Ureter (tissue), 1 donor: ENCODE measurements at regions not wholly inside any gene's neighbourhood (a gene's known extent, or its start where the extent isn't known, plus 50 kb on each side); places are given as distances from the start of the nearest gene placed in this dataset.

Source experiments
- DNase-seq: peaks from one replicate; pipeline ENCODE4 v3.0.0-alpha.2; 2020; ENCODE audit warnings: low spot score
- donor health status: DM: yes; HTN: yes; CAD: no.

GRCh38 chr5:174589011-174589410 lies 135.4 kb upstream of the MSX2 start:
- DNase-seq, result no peak

GRCh38 chr5:174589599-174589998 lies 134.8 kb upstream of the MSX2 start:
- no peak for DNase-seq

DNA sequence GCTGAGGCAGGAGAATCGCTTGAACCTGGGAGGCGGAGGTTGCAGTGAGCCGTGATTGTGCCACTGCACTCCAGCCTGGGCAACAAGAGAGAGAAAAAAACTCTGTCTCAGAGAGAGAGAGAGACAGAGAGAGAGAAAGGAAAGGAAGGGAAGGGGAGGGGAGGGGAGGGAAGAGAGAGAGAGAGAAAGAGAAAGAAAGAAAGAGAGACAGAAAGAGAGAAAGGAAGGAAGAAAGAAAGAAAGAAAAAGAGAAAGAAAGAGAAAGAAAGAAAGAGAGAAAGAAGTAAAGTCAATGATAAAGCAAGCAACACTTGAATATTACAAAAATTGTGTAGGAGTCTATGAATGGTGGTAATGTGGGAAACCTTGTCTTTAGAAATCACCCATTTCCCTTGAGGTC lies 133.6 kb upstream of the MSX2 start:
- no peak for DNase-seq

DNA sequence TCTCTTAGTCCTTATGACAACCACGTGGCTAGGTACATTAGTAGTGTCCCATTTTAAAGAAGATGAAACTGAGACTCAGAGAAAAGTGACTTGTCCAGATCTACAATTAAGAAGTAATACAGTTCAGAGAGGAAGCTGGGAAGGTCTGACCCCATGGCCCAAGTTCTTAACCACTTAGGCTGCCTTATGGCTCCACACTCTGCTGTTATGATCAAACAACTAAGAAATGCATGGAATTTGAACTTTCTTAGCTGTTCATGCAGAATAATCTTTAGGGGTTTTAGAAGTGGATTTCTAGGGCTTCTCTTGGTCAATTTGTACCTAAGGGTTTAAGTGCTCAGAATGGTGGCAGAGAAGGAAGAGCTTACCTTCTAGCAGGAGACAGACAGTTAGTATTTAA lies 128.0 kb upstream of the MSX2 start:
- no peak for DNase-seq

DNA sequence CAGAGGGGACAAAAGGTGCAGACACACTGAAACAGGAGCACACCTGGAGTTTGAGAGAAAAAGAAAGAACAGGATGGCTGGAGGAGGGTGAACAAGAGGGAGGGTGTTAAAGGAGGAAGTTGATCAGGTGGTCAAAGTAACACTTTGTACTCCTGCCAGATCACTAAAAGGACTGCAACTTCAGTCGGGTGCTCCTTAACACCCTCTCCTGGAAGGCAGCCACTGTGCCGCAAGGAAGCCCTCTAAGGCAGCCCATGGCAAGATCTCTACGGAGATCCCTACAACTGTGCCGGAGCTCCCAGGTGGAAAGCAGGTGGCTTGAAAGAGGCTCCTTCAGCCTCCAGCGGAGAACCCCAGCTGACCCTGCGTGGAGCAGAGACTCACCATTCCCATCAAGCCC lies 124.4 kb upstream of the MSX2 start:
- no peak for DNase-seq

DNA sequence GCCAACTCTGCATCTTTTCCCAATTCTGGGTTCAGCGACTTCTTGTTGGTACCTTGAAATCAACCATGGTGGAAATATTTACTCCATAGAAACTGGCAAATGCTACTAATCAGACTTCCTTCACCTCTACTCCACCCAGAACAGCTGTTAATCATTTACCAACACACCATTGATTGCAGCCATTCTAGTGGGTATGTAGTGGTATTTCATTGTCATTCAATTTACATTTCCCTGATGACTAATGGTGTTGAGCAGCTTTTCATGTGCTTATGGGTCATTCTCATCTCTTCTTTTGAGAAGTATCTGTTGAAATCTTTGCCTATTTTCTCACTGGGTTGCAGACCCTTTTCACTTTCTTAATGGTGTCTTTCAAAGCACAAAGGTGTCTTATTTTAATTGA lies 122.4 kb upstream of the MSX2 start:
- no peak for DNase-seq

- DNase-seq, result no peak
Observed at GRCh38 chr5:174606153-174606552, 118.2 kb upstream of the MSX2 start.

DNA sequence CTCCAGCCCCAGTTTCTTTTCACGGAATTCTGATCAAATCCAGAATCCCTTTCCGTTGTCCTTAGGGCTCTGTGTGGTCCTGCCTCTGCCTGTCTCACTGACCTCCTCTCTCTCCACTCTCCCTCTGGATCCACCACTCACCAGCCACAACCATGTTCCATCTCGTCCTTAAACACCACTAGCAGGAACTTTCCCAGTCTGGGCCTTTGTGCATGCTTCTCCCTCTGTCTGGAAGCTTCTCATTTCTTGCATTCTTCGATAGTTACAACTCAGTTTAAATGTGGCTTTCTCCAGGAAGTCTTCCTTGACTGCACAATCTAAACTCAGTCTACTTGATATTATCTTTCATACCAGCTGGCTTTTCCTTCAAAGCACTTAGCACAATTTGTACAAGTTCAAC lies 117.7 kb upstream of the MSX2 start:
- no peak for DNase-seq

DNA sequence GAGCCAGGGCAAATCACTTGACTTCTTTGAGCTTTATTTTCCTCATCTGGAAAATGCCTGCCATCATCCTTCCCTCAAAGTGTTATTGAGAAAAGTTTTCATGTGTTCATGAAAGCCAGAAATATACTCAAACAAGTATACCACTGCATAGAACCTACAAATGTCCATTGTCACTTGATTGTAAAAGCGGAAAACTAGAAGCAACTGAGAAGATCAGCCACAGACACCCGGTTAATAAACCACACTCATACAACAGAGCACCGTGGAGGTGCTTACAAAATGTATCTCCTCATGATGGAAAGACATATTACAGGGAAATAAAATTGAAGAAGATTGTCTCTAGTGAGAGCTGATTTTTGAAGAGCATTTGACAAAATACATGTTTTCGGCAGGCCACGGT lies 117.2 kb upstream of the MSX2 start:
- no peak for DNase-seq

GRCh38 chr5:174607916-174608315 lies 116.5 kb upstream of the MSX2 start:
- DNase-seq, result no peak

GRCh38 chr5:174608631-174609097 lies 115.7 kb upstream of the MSX2 start:
- peak; percentile 91 for DNase-seq

DNA sequence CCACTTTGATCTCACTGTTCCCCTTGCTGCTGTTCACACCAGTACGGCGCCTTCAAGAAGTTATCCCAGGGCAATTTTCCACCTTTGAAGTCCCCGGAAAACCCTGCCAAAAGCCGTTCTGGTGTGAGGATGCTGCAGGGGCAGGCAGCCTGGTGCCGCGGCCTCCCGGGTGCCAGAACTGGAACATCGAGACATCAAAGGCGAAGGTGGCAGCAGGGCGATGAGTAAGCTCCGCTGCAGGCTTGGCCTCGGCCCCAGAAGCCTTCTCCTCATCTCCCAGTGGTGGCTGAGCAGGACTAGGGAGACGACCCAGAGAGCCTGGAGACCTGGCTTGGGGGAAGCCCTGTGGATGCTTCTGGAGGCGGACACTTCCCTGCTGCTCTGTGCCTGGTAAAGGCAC lies 115.3 kb upstream of the MSX2 start:
- peak; percentile 69 for DNase-seq

DNA sequence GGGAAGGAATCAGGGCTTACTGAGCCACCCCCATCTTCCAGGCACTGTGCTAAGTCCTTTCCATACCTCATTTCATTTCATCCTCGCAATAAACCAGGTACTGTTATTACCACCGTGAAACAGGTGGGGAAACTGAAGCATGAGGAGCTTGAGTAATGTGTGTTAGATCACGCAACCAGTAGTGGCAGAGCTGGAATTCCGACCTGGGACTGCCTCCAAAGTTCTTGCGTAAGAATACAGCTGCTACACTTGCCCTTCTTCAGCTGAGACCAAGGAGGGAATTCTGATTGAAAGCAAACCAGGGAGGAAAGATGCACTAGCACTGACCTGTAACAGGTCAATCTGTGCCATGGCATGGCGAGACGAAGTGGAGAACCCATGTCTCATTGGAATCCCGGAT lies 113.4 kb upstream of the MSX2 start:
- peak; percentile 56 for DNase-seq

- DNase-seq, result no peak
Observed at GRCh38 chr5:174612686-174613085, 111.7 kb upstream of the MSX2 start.

GRCh38 chr5:174614500-174615135 lies 109.8 kb upstream of the MSX2 start:
- DNase-seq, result no peak

DNA sequence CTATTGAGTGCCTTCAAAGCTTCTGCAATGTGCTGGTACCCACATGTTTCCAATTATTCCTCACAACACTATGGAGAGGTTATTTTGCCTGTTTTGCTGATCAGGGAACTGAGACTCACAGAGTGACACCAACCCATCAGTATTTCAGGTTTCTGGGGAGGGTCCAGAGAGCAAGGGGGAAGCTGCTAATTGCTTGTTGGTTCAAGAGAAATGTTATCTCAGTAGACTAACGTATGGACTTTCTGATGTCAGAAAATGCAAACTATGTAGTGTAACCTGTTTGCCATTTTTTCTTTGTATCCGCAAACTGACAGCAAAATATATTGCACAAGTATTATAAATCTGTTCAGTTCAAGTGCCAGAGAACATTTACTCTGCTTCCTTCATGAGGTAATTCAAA lies 108.3 kb upstream of the MSX2 start:
- no peak for DNase-seq

- DNase-seq, result no peak
Observed at GRCh38 chr5:174617285-174617684, 107.1 kb upstream of the MSX2 start.

- peak; percentile 65 for DNase-seq
Observed at GRCh38 chr5:174617910-174618309, 106.5 kb upstream of the MSX2 start.

DNA sequence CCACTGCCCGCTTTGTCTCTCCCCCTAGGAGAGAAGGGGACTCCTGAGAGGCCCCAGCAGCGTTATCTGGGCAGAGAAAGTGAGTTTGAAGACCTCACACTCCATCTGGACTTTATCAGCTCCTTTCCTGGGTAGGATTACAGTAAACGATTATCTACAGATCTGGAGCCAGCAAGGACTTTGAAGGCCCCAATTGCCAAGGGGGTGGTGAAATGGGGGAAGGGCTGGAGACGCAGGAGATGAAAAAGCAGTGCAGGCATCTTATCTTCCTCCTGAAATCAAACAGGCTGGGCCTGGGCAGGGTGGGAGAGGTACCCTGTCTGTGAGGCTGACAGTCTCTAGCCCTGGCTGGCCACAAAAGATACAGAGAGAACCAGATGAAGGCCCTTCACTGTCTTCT lies 105.8 kb upstream of the MSX2 start:
- no peak for DNase-seq

GRCh38 chr5:174622067-174622466 lies 102.3 kb upstream of the MSX2 start:
- no peak for DNase-seq

DNA sequence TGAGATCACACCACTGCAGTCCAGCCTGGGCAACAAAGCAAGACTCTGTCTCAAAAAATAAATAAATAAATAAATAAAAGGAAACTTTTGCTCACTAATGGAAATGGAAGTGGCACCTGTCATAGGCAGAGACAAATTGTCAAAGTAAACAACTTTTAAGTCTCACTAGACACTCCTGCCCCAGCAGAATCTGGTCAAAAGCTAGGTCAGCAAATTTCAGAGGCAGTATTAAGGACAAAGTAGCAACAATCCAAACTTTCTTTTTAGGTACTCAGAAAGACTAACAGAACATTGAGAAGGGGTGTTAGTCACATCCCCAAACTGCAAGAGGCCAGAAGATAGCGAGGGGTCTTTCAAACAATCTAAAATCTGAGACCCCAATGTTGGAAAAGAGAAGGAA lies 101.4 kb upstream of the MSX2 start:
- no peak for DNase-seq

DNA sequence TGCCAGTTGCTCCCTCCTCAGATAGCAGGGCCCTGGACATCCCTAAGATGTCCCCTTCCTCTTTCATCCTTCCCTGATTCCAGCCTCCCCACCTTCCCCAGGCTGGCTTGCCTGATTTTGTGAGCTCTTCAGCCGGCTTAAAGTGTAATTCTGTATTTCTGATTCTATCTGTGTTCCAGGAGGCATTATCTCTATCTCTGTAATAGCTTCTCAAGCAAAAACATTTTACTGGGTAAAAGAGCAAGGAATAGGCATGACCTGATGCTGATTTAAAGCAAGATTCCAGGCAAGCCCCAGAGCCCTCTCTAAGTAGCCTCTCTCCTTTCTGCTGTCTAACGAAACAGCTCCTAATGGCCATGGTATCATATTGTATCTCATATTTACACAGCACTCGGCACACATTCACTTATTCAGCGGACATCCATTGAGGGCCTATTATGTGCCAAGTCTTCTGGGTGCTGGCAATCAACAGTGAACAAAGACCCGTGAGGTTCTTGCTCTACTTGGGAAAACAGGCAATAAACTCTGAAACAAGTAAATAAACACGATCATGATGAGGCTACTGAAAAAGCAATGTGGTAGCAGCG lies 100.9 kb upstream of the MSX2 start:
- no peak for DNase-seq

- DNase-seq, result no peak
Observed at GRCh38 chr5:174624733-174625522, 99.5 kb upstream of the MSX2 start.
